KMS-11 (cell line): ENCODE measurements at regions not wholly inside any gene's neighbourhood (a gene's known extent, or its start where the extent isn't known, plus 50 kb on each side); places are given as distances from the start of the nearest gene placed in this dataset.

Experiments
- H2AFZ ChIP-seq: fragments of 200-600 bp; sonication (generic); 2 replicates; pipeline ENCODE4 v1.6.1; 2016; ENCODE audit warnings: antibody characterized with exemption, mixed run types, low read depth
- H3K27ac ChIP-seq: fragments of 200-600 bp; sonication (generic); 2 replicates; pipeline ENCODE4 v1.6.1; 2016; ENCODE audit warnings: mild to moderate bottlenecking, mixed run types
- H3K27me3 ChIP-seq: fragments of 200-600 bp; sonication (generic); 2 replicates; pipeline ENCODE4 v1.6.1; 2017; ENCODE audit warnings: mild to moderate bottlenecking, low read depth, mixed run types, moderate library complexity; ENCODE audit not compliant: insufficient read depth
- H3K36me3 ChIP-seq: fragments of 200-600 bp; sonication (generic); 2 replicates; pipeline ENCODE4 v1.6.1; 2017; ENCODE audit warnings: mild to moderate bottlenecking, mixed run types; ENCODE audit not compliant: insufficient read depth
- H3K4me1 ChIP-seq: fragments of 200-600 bp; sonication (generic); 2 replicates; pipeline ENCODE4 v1.6.1; 2016; ENCODE audit warnings: mild to moderate bottlenecking, low read depth, mixed run types; ENCODE audit not compliant: poor library complexity, severe bottlenecking
- H3K4me2 ChIP-seq: fragments of 200-600 bp; sonication (generic); 2 replicates; pipeline ENCODE4 v1.7.0; 2016; ENCODE audit warnings: mild to moderate bottlenecking, mixed run types
- H3K4me3 ChIP-seq: fragments of 200-600 bp; sonication (generic); IDR thresholded peaks from 2 replicates; pipeline ENCODE4 v1.6.1; 2017; ENCODE audit warnings: low read depth, low read length, mixed read lengths; ENCODE audit not compliant: insufficient read depth
- H3K79me2 ChIP-seq: fragments of 200-600 bp; sonication (generic); 2 replicates; pipeline ENCODE4 v1.6.1; 2016; ENCODE audit warnings: low read depth, mixed run types; ENCODE audit not compliant: insufficient read depth
- H3K9ac ChIP-seq: fragments of 200-600 bp; sonication (generic); 2 replicates; pipeline ENCODE4 v1.6.1; 2016; ENCODE audit warnings: mild to moderate bottlenecking, mixed run types
- H4K20me1 ChIP-seq: fragments of 200-600 bp; sonication (generic); 2 replicates; pipeline ENCODE4 v1.6.1; 2016; ENCODE audit warnings: mild to moderate bottlenecking, mixed run types; ENCODE audit not compliant: insufficient read depth
- CTCF ChIP-seq: fragments of 200-600 bp; sonication (generic); conservative IDR thresholded peaks from 2 replicates; pipeline ENCODE4 v1.6.1; 2017; ENCODE audit warnings: low read depth, mild to moderate bottlenecking, antibody characterized with exemption, low read length, moderate library complexity, mixed read lengths

DNA sequence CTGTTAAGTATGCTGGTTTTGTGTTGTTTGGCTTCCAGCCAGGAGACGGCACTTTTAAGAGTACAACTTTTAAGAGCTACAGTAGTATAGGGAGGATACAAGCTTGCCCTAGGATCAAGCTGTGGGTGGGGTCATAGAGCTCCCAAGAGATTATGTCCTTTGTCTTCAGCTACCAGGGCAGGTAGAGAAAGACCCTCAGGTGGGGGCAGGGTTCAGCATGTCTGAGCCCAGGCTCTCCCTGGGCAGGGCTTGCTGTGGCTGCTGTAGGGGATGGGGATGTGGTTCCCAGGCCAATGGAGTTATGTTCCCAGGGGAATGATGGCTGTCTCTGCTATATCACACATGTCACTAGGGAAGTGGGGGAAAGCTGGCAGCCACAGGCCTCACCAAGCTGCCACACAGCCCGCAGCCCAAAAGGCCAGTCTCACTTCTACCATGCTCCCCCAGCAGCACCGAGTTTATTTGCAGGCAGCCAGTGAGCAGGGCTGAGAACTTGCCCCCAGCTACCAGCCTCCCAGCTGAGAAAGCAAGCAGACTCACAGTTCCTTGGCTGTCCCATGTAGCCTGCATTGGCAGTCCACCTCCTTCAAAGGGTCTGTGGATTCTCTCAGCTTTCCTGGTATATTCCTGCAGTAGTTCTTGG, 105.7 kb upstream of the ERBB4 start:
- H3K9ac ChIP-seq = no peak overlapping the region
- H2AFZ ChIP-seq = no peak overlapping the region
- H3K27ac ChIP-seq = no peak overlapping the region
- no peaks in the 10 kb centered on the region for H4K20me1 ChIP-seq
- H3K4me2 ChIP-seq = no peak overlapping the region
- H3K4me1 ChIP-seq = peaks cover 5% of the 10 kb centered on the region
- no peaks in the 10 kb centered on the region for H3K79me2 ChIP-seq
- H3K4me3 ChIP-seq = no peak overlapping the region
- H3K36me3 ChIP-seq = no peaks in the 10 kb centered on the region
- TF ChIP-seq CTCF = no peak
- no peaks in the 10 kb centered on the region for H3K27me3 ChIP-seq

DNA sequence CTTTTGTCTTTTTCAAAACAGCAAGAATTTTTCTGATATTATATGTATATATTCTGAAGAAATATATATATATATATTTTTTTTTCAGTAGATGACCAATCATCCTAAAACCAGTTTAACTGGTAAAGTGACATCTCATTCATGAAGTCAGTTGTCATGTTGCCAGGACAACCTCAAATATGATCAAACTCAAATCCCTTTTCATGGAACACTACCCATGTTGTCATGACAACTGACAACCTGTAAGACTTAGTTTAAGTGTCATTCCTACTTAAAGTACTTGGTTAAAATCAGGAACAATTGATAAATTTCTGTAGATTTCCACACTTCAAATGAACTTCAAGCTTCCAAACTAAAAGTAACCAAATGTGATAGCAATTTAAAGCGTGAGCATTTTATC, 101.8 kb upstream of the ERBB4 start:
- no peak overlapping the region for H2AFZ ChIP-seq
- no peak overlapping the region for H3K4me2 ChIP-seq
- no peaks in the 10 kb centered on the region for H4K20me1 ChIP-seq
- H3K79me2 ChIP-seq = no peaks in the 10 kb centered on the region
- no peaks in the 10 kb centered on the region for H3K36me3 ChIP-seq
- no peaks in the 10 kb centered on the region for H3K4me1 ChIP-seq
- H3K4me3 ChIP-seq = no peak overlapping the region
- H3K9ac ChIP-seq = no peak overlapping the region
- no peak for TF ChIP-seq CTCF
- no peak overlapping the region for H3K27ac ChIP-seq
- no peaks in the 10 kb centered on the region for H3K27me3 ChIP-seq

DNA sequence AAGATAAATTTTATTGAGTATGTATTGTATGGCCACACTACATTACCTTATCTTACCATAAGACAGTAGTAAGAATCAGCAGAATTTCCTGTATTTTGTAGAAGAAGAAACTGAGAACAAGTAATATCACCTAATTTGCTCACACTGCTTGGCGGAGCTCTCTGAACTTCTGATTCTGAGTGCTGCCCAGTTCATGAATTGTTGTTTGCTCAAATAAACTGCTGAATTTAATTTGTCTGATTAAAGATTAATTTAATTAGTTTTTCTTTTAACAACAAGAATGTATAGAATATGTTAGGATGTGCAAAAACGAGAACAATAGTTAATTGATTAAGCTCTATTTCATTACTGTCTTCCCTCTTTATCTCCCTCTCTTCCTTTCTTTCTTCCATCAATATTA, 100.1 kb upstream of the ERBB4 start:
- Histone ChIP-seq H3K4me2 (no peak overlapping the region), H4K20me1 (no peaks in the 10 kb centered on the region), H3K4me3 (no peak overlapping the region), H3K27ac (no peak overlapping the region), H3K27me3 (no peaks in the 10 kb centered on the region), H3K79me2 (no peaks in the 10 kb centered on the region), H2AFZ (no peak overlapping the region), H3K4me1 (no peaks in the 10 kb centered on the region), H3K9ac (no peak overlapping the region), H3K36me3 (no peaks in the 10 kb centered on the region)
- TF ChIP-seq CTCF = no peak

GRCh38 chr2:212628586-212628985, 90.0 kb upstream of the ERBB4 start:
- H4K20me1 ChIP-seq = no peaks in the 10 kb centered on the region
- no peak overlapping the region for H3K4me3 ChIP-seq
- no peak overlapping the region for H3K4me2 ChIP-seq
- H3K9ac ChIP-seq = no peak overlapping the region
- no peak for TF ChIP-seq CTCF
- no peaks in the 10 kb centered on the region for H3K36me3 ChIP-seq
- H3K27ac ChIP-seq = no peak overlapping the region
- H3K79me2 ChIP-seq = no peaks in the 10 kb centered on the region
- H2AFZ ChIP-seq = no peak overlapping the region
- no peaks in the 10 kb centered on the region for H3K27me3 ChIP-seq
- H3K4me1 ChIP-seq = no peaks in the 10 kb centered on the region
